Omental fat pad (tissue), 3 donors: ENCODE measurements at regions not wholly inside any gene's neighbourhood (a gene's known extent, or its start where the extent isn't known, plus 50 kb on each side); places are given as distances from the start of the nearest gene placed in this dataset.

ENCODE experiments used
- ATAC-seq: fragments of 150-250 bp; one replicate; pipeline ENCODE4 v1.9.1; 2016; ENCODE audit warnings: mild to moderate bottlenecking, moderate library complexity; ENCODE audit not compliant: low FRiP score
- DNase-seq: peaks from one replicate; pipeline ENCODE4 v3.0.0-alpha.2; 2019; ENCODE audit warnings: low spot score
- CTCF ChIP-seq, 3 donors: fragments of 450-650 bp; IDR thresholded peaks; one replicate each; pipeline ENCODE4 v1.5.1; 2016 to 2017; ENCODE audit warnings: antibody characterized with exemption in 3 of 3, mild to moderate bottlenecking in 3 of 3, moderate library complexity in 2 of 3

DNA sequence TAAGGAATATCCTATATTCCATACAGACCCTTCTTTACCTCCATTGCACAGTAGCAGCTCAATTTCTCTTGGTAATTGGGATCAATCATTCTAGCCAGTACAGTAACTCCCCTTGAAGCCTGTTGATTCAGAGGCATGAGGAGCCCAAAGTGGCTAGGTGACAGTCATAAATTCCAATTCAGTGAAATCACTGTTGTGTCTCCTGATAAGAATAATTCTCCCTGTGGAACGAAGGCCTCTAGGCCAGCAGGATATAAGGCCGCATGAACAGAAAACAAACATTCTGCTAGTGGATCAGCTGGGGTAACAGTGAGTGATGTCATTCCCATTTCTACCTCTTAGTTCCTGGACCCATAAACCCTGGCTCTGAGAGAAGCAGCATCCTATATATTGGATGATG, 696.3 kb downstream of the NR2F2 start:
- ATAC-seq (no peak), DNase-seq (no peak)
- no peak for TF ChIP-seq CTCF (IDR thresholded peaks at IDR 0.05)

GRCh38 chr15:97027772-97028171, 697.3 kb downstream of the NR2F2 start:
- TF ChIP-seq CTCF (IDR thresholded peaks at IDR 0.05), result no peak
- no peak for DNase-seq
- no peak for ATAC-seq

- DNase-seq (no peak), ATAC-seq (no peak)
- TF ChIP-seq CTCF (IDR thresholded peaks at IDR 0.05), result no peak
Observed at GRCh38 chr15:97030251-97030650, 699.8 kb downstream of the NR2F2 start.

DNA sequence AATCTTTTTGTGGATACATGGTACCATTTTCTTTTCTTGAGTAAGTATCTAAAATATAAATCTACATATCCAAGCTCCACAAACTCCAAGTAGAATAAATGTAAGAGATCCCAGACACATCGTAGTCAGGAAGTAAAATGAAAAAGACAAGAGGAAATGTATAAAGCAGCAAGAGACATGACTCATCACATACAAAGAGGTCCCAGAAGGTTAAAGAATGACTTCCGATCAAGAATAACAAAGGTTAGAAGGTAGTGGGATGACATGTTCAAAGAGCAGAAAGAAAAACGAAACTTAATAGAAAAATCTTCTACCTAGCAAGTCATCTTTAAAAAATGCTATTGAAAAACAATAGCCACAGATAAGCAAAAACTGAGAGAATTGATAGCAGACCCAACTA, 705.8 kb downstream of the NR2F2 start:
- DNase-seq (no peak), ATAC-seq (no peak)
- TF ChIP-seq CTCF (IDR thresholded peaks at IDR 0.05), result no peak

- TF ChIP-seq CTCF (IDR thresholded peaks at IDR 0.05), result no peak
- DNase-seq (no peak), ATAC-seq (no peak)
Observed at GRCh38 chr15:97037080-97037479, 706.6 kb downstream of the NR2F2 start.

DNA sequence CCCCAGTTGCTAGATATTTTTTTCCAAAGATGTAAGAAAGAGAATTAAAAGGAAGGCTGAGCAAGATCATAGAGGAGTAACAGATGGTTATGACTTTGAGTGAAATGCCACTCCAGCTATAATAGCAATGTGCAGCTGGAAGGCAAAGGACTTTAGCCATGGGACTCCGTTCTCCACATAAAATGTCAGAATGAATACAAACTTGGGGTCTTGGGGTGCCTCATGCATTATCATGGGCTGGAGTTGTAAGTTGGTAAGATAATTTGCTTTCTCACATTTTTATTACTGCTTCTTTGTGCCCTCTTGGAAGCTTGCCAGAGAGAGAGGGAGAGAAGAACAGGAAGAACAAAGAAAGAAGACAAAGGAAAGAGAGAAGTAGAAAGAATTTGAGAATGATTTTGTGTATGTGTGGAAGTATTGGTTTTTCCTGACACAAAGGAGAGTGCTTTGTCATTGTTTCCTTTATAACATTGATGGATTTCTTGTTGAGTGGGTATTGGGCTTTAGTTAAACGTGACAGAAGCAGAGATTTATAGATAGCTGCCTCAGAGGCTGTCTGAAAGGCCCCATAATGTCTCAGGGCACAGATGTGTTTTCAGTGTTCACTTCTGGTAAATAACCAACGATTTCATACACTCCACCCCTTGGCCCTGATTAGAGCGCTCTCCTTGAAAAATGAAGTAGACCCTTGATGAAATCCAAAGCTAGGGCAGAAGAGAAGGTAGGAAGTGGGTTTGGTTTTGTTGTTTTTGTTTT, 715.3 kb downstream of the NR2F2 start:
- no peak for TF ChIP-seq CTCF (IDR thresholded peaks at IDR 0.05)
- ATAC-seq (no peak), DNase-seq (no peak)

GRCh38 chr15:97052513-97052912, 722.0 kb downstream of the NR2F2 start:
- DNase-seq, result no peak
- TF ChIP-seq CTCF (IDR thresholded peaks at IDR 0.05), result no peak
- ATAC-seq, result no peak
